Endothelial cell of umbilical vein (primary cell): ENCODE measurements at regions not wholly inside any gene's neighbourhood (a gene's known extent, or its start where the extent isn't known, plus 50 kb on each side); places are given as distances from the start of the nearest gene placed in this dataset.

Source experiments
- CTCF ChIP-seq, 2 donors: IDR thresholded peaks; 1 replicate in 1 of 2; 2 replicates in 1 of 2; pipeline ENCODE4 v1.5.1; 2011; ENCODE audit warnings: low read length in 2 of 2, mild to moderate bottlenecking in 2 of 2, moderate library complexity in 2 of 2, control low read depth in 1 of 2, inconsistent platforms in 1 of 2, low read depth in 1 of 2; ENCODE audit not compliant: insufficient read depth in 1 of 2; ENCODE audit errors: extremely low read depth in 1 of 2
- POLR2A ChIP-seq: IDR thresholded peaks from 2 replicates; pipeline ENCODE4 v1.6.1; 2012; ENCODE audit warnings: low read depth, mild to moderate bottlenecking, control low read depth, low read length
- POLR2AphosphoS5 ChIP-seq: IDR thresholded peaks from 2 replicates; pipeline ENCODE4 v1.6.1; 2012; ENCODE audit warnings: low read depth, mild to moderate bottlenecking, control low read depth, low read length, moderate library complexity; ENCODE audit not compliant: insufficient read depth

GRCh38 chr21:16102113-16102512, 372.3 kb downstream of the USP25 start:
- TF ChIP-seq CTCF (IDR thresholded peaks at IDR 0.05; ENCODE audit: extremely low read depth in 1 of 2, insufficient read depth in 1 of 2, low read depth in 1 of 2, low read length in 2 of 2) (no peak), POLR2A (no peak), POLR2AphosphoS5 (no peak)
